GM21423 (cell line): ENCODE measurements at regions not wholly inside any gene's neighbourhood (a gene's known extent, or its start where the extent isn't known, plus 50 kb on each side); places are given as distances from the start of the nearest gene placed in this dataset.

ENCODE experiments used
- ATAC-seq: cut with Tn5 transposase; IDR thresholded peaks from one replicate; pipeline ENCODE4 v1.9.1; 2021; ENCODE audit warnings: mild to moderate bottlenecking, moderate library complexity; ENCODE audit not compliant: unreplicated experiment

GRCh38 chr7:35399840-35400239, 145.9 kb upstream of the TBX20 start:
- no peak for ATAC-seq

GRCh38 chr7:35399216-35399615, 145.3 kb upstream of the TBX20 start:
- ATAC-seq = no peak

GRCh38 chr7:35398518-35398917, 144.6 kb upstream of the TBX20 start:
- no peak for ATAC-seq

GRCh38 chr7:35390146-35390545, 136.2 kb upstream of the TBX20 start:
- ATAC-seq = no peak

- no peak for ATAC-seq
Observed at GRCh38 chr7:35389636-35390035, 135.7 kb upstream of the TBX20 start.

- ATAC-seq = no peak
Observed at GRCh38 chr7:35386816-35387706, 133.2 kb upstream of the TBX20 start.

- ATAC-seq = no peak
Observed at GRCh38 chr7:35386082-35386815, 132.3 kb upstream of the TBX20 start.

GRCh38 chr7:35384761-35385700, 131.1 kb upstream of the TBX20 start:
- ATAC-seq = no peak

- no peak for ATAC-seq
Observed at GRCh38 chr7:35380739-35381224, 126.9 kb upstream of the TBX20 start.

GRCh38 chr7:35379481-35379880, 125.6 kb upstream of the TBX20 start:
- ATAC-seq = no peak

- ATAC-seq = no peak
Observed at GRCh38 chr7:35375516-35375915, 121.6 kb upstream of the TBX20 start.

GRCh38 chr7:35374858-35375257, 121.0 kb upstream of the TBX20 start:
- ATAC-seq = no peak

- no peak for ATAC-seq
Observed at GRCh38 chr7:35371221-35371620, 117.3 kb upstream of the TBX20 start.

- ATAC-seq = no peak
Observed at GRCh38 chr7:35370687-35371086, 116.8 kb upstream of the TBX20 start.

- ATAC-seq = no peak
Observed at GRCh38 chr7:35366167-35367155, 112.6 kb upstream of the TBX20 start.

- ATAC-seq = no peak
Observed at GRCh38 chr7:35365523-35365922, 111.6 kb upstream of the TBX20 start.

- ATAC-seq = no peak
Observed at GRCh38 chr7:35362341-35362740, 108.4 kb upstream of the TBX20 start.

- no peak for ATAC-seq
Observed at GRCh38 chr7:35359423-35359822, 105.5 kb upstream of the TBX20 start.

- no peak for ATAC-seq
Observed at GRCh38 chr7:35356495-35356894, 102.6 kb upstream of the TBX20 start.

- no peak for ATAC-seq
Observed at GRCh38 chr7:35355911-35356310, 102.0 kb upstream of the TBX20 start.
